ENCODE measurements at regions not wholly inside any gene's neighbourhood (a gene's known extent, or its start where the extent isn't known, plus 50 kb on each side); places are given as distances from the start of the nearest gene placed in this dataset.

DNA sequence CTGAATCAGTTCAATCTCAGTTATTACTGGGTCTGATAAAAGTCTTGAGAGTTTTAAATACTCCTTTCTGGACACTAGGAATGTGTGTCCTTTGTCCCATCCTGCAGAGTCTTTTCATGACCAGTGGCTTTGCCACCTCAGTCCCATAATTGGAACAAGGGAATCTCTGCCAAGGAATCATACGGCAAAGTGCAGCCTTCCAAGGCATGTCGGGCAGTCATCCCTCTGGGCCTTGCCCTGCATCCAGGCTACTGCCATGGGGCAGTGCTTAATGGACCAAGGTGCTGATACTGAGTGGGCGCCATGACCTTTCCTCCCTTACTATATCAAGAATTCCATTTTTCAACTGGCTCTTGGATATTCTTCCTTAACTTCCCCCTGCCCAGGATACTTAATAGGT is 195.3 kb downstream of the ZC3H11B start:
- ChIA-PET CTCF (no interaction called here), POLR2A (ENCODE audit: low non-redundant PET) (no interaction called here)
- Histone ChIP-seq H3K27ac (ENCODE audit: low read depth, low read length, poor library complexity, severe bottlenecking) (no peak overlapping the region), H3K4me1 (ENCODE audit: insufficient read depth, low read length, poor library complexity, severe bottlenecking) (no peaks in the 10 kb centered on the region), H3K9me3 (ENCODE audit: low read depth, low read length, poor library complexity, severe bottlenecking) (no peaks in the 10 kb centered on the region), H3K27me3 (replicated peaks; ENCODE audit: insufficient read depth, low read depth, low read length, poor library complexity) (peaks cover 72% of the 10 kb centered on the region), H3K36me3 (ENCODE audit: insufficient read depth, low read length, poor library complexity, severe bottlenecking) (no peaks in the 10 kb centered on the region), H3K4me3 (ENCODE audit: low read depth, low read length, poor library complexity, severe bottlenecking) (no peak overlapping the region)
- no TSS peak for BruUV-seq (replicated peaks)
- TF ChIP-seq EZH2 (IDR thresholded peaks at IDR 0.05; ENCODE audit: borderline replicate concordance, low read depth, low read length, poor library complexity, severe bottlenecking), result no peak
- intact Hi-C loops (cut with micrococcal nuclease; ENCODE audit: unreplicated experiment), result loop anchor here (5.0 kb wide), 1 partner anchor 1080 kb away; no protein-coding TSS in a partner anchor
- DNase-seq (ENCODE audit: low spot score), result no peak

DNA sequence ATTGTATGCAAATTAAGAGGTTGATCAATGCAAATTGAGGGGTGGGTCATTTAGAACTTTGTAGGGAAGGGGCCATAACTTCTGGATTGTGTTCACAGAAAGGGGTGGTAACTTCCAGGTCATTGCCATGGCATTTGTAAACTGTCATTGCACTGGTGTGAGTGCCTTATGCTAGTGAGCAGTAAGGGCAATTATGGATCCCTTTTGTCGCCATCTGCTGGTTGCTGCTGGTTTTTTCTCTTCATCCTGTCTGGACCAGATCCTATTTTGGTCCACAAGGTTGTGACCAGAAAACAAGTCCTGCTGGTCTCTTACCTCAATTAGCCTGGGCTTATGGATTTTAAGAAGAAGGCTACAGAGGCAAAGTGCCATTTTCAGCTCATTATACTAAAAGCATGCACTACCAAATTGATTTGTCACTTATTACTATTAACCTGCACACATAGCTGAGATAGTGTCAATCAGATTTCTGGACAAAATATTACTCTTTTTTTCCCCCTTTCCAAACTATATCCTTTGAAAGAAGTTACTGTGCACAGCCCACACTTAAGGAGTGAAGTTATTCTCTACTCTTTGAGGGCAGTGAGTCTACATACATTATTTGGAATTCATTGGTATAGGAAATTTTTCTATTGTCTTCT is 196.2 kb downstream of the ZC3H11B start:
- BruUV-seq (replicated peaks), result no TSS peak

GRCh38 chr1:219415915-219416314 is 197.0 kb downstream of the ZC3H11B start:
- TF ChIP-seq EZH2 (IDR thresholded peaks at IDR 0.05; ENCODE audit: borderline replicate concordance, low read depth, low read length, poor library complexity, severe bottlenecking), result no peak
- TF ChIP-seq, protein P1, sequence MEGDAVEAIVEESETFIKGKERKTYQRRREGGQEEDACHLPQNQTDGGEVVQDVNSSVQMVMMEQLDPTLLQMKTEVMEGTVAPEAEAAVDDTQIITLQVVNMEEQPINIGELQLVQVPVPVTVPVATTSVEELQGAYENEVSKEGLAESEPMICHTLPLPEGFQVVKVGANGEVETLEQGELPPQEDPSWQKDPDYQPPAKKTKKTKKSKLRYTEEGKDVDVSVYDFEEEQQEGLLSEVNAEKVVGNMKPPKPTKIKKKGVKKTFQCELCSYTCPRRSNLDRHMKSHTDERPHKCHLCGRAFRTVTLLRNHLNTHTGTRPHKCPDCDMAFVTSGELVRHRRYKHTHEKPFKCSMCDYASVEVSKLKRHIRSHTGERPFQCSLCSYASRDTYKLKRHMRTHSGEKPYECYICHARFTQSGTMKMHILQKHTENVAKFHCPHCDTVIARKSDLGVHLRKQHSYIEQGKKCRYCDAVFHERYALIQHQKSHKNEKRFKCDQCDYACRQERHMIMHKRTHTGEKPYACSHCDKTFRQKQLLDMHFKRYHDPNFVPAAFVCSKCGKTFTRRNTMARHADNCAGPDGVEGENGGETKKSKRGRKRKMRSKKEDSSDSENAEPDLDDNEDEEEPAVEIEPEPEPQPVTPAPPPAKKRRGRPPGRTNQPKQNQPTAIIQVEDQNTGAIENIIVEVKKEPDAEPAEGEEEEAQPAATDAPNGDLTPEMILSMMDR (conservative IDR thresholded peaks at IDR 0.05; ENCODE audit: low read depth, low read length), result no peak
- ChIA-PET POLR2A (ENCODE audit: low non-redundant PET) (no interaction called here), CTCF (no interaction called here)
- DNase-seq (ENCODE audit: low spot score), result no peak
- Histone ChIP-seq H3K4me1 (ENCODE audit: insufficient read depth, low read length, poor library complexity, severe bottlenecking) (no peaks in the 10 kb centered on the region), H3K9me3 (ENCODE audit: low read depth, low read length, poor library complexity, severe bottlenecking) (no peaks in the 10 kb centered on the region), H3K27ac (ENCODE audit: low read depth, low read length, poor library complexity, severe bottlenecking) (no peak overlapping the region), H3K36me3 (ENCODE audit: insufficient read depth, low read length, poor library complexity, severe bottlenecking) (no peaks in the 10 kb centered on the region), H3K4me3 (ENCODE audit: low read depth, low read length, poor library complexity, severe bottlenecking) (no peak overlapping the region), H3K27me3 (replicated peaks; ENCODE audit: insufficient read depth, low read depth, low read length, poor library complexity) (peaks cover 67% of the 10 kb centered on the region)
- no TSS peak for BruUV-seq (replicated peaks)
- intact Hi-C loops (cut with micrococcal nuclease; ENCODE audit: unreplicated experiment), result loop anchor here (1.0 to 5.0 kb wide), 2 partner anchors 212 to 1079 kb away; no protein-coding TSS in a partner anchor

More for the DNA sequence above, 196.2 kb downstream of the ZC3H11B start:
- ChIA-PET CTCF (no interaction called here), POLR2A (ENCODE audit: low non-redundant PET) (no interaction called here)
- Histone ChIP-seq H3K27ac (ENCODE audit: low read depth, low read length, poor library complexity, severe bottlenecking) (no peak overlapping the region), H3K4me1 (ENCODE audit: insufficient read depth, low read length, poor library complexity, severe bottlenecking) (no peaks in the 10 kb centered on the region), H3K36me3 (ENCODE audit: insufficient read depth, low read length, poor library complexity, severe bottlenecking) (no peaks in the 10 kb centered on the region), H3K4me3 (ENCODE audit: low read depth, low read length, poor library complexity, severe bottlenecking) (no peak overlapping the region), H3K27me3 (replicated peaks; ENCODE audit: insufficient read depth, low read depth, low read length, poor library complexity) (peaks cover 74% of the 10 kb centered on the region), H3K9me3 (ENCODE audit: low read depth, low read length, poor library complexity, severe bottlenecking) (no peaks in the 10 kb centered on the region)
- intact Hi-C loops (cut with micrococcal nuclease; ENCODE audit: unreplicated experiment), result loop anchor here (1.0 to 5.0 kb wide), 2 partner anchors 212 to 1079 kb away; no protein-coding TSS in a partner anchor
- TF ChIP-seq EZH2 (IDR thresholded peaks at IDR 0.05; ENCODE audit: borderline replicate concordance, low read depth, low read length, poor library complexity, severe bottlenecking), result no peak
- TF ChIP-seq, protein P1 (conservative IDR thresholded peaks at IDR 0.05; ENCODE audit: low read depth, low read length), result peak; percentile 77
- peak; percentile 61 for DNase-seq (ENCODE audit: low spot score)

DNA sequence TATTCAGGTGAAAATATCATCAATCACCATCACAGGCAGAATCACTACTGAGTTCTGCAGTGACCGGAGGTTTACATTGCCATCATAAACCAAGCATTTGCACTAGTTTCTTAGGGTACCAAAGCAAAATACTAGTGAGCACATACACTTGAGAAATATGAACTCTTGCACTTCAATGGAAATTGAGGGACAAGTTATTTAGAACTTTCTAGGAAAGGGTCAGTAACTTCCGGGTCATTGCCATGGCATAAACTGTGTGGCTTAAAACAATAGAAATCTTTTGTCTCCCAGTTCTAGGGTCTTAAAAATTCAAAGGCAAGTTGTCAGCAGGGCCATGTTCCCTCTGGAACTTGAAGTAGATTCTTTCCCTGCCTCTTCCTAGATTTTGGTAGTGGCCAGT is 197.5 kb downstream of the ZC3H11B start:
- H3K27me3 ChIP-seq (replicated peaks; ENCODE audit: insufficient read depth, low read depth, low read length, poor library complexity), result peaks cover 62% of the 10 kb centered on the region
- no peaks in the 10 kb centered on the region for H3K4me1 ChIP-seq (ENCODE audit: insufficient read depth, low read length, poor library complexity, severe bottlenecking)
- no peaks in the 10 kb centered on the region for H3K36me3 ChIP-seq (ENCODE audit: insufficient read depth, low read length, poor library complexity, severe bottlenecking)
- no peak for DNase-seq (ENCODE audit: low spot score)
- ChIA-PET CTCF (no interaction called here), POLR2A (ENCODE audit: low non-redundant PET) (no interaction called here)
- TF ChIP-seq, protein P1 (conservative IDR thresholded peaks at IDR 0.05; ENCODE audit: low read depth, low read length), result no peak
- TF ChIP-seq EZH2 (IDR thresholded peaks at IDR 0.05; ENCODE audit: borderline replicate concordance, low read depth, low read length, poor library complexity, severe bottlenecking), result no peak
- BruUV-seq (replicated peaks), result no TSS peak
- intact Hi-C loops (cut with micrococcal nuclease; ENCODE audit: unreplicated experiment), result loop anchor here (5.0 kb wide), 1 partner anchor 1078 kb away; no protein-coding TSS in a partner anchor
- no peak overlapping the region for H3K4me3 ChIP-seq (ENCODE audit: low read depth, low read length, poor library complexity, severe bottlenecking)
- H3K9me3 ChIP-seq (ENCODE audit: low read depth, low read length, poor library complexity, severe bottlenecking), result no peaks in the 10 kb centered on the region
- no peak overlapping the region for H3K27ac ChIP-seq (ENCODE audit: low read depth, low read length, poor library complexity, severe bottlenecking)
